Gastrocnemius medialis (tissue), 4 donors: ENCODE measurements at regions not wholly inside any gene's neighbourhood (a gene's known extent, or its start where the extent isn't known, plus 50 kb on each side); places are given as distances from the start of the nearest gene placed in this dataset.

Experiments
- POLR2A ChIP-seq, 2 donors: fragments of 450-650 bp; IDR thresholded peaks; one replicate each; pipeline ENCODE4 v1.6.1; 2017; ENCODE audit warnings: antibody characterized with exemption in 2 of 2, mild to moderate bottlenecking in 2 of 2, moderate library complexity in 2 of 2
- TF ChIP-seq, protein P1 (sequence below), 5 experiments: fragments of 450-650 bp in 3 of 5; fragments of 200-600 bp in 2 of 5; sonication (generic) in 2 of 5; IDR thresholded peaks in 4 of 5; conservative IDR thresholded peaks in 1 of 5; 1 replicate in 4 of 5; 2 replicates in 1 of 5; pipeline ENCODE4 v1.5.1; 2016 to 2019; ENCODE audit warnings: antibody characterized with exemption in 5 of 5, mild to moderate bottlenecking in 3 of 5, moderate library complexity in 3 of 5

GRCh38 chr14:45679853-45680252 is 426.9 kb upstream of the MIS18BP1 start:
- TF ChIP-seq POLR2A (IDR thresholded peaks at IDR 0.05): no peak
- TF ChIP-seq, protein P1, sequence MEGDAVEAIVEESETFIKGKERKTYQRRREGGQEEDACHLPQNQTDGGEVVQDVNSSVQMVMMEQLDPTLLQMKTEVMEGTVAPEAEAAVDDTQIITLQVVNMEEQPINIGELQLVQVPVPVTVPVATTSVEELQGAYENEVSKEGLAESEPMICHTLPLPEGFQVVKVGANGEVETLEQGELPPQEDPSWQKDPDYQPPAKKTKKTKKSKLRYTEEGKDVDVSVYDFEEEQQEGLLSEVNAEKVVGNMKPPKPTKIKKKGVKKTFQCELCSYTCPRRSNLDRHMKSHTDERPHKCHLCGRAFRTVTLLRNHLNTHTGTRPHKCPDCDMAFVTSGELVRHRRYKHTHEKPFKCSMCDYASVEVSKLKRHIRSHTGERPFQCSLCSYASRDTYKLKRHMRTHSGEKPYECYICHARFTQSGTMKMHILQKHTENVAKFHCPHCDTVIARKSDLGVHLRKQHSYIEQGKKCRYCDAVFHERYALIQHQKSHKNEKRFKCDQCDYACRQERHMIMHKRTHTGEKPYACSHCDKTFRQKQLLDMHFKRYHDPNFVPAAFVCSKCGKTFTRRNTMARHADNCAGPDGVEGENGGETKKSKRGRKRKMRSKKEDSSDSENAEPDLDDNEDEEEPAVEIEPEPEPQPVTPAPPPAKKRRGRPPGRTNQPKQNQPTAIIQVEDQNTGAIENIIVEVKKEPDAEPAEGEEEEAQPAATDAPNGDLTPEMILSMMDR (IDR thresholded peaks at IDR 0.05 in 4 of 5, conservative IDR thresholded peaks at IDR 0.05 in 1 of 5): no peak
